ENCODE measurements at regions not wholly inside any gene's neighbourhood (a gene's known extent, or its start where the extent isn't known, plus 50 kb on each side); places are given as distances from the start of the nearest gene placed in this dataset.

- no peak for TF ChIP-seq CTCF (IDR thresholded peaks at IDR 0.05; ENCODE audit: low read depth, low read length)
- H3K4me3 ChIP-seq (ENCODE audit: low read depth, low read length) = no peak overlapping the region
Observed at GRCh38 chr14:34362641-34363251, 99.3 kb downstream of the SPTSSA start.

DNA sequence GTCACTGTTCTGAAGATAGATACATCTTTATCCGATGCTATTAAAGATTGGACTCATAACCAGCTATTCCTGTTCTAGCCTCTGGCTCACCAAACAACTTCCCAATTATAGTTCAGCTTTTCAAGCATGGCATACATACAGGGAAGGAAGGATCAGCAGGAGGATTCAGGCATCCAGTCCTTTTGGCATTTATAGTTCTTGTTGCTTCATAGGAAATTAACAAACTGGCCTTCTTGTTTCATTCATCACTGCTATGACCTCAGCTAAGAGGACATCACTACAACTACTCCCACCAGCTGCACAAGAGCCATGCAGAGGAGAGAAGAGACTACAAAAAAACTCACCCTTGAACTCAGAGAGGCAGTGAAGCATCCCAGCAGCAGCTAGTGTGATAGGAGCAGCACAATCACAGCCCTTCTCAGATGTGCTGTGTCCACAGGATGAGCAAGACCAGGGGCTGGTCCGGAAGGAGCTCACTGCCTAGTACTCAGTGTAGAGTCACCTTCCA is 100.5 kb downstream of the SPTSSA start:
- H3K4me3 ChIP-seq (ENCODE audit: low read depth, low read length) = no peak overlapping the region
- no peak for TF ChIP-seq CTCF (IDR thresholded peaks at IDR 0.05; ENCODE audit: low read depth, low read length)

DNA sequence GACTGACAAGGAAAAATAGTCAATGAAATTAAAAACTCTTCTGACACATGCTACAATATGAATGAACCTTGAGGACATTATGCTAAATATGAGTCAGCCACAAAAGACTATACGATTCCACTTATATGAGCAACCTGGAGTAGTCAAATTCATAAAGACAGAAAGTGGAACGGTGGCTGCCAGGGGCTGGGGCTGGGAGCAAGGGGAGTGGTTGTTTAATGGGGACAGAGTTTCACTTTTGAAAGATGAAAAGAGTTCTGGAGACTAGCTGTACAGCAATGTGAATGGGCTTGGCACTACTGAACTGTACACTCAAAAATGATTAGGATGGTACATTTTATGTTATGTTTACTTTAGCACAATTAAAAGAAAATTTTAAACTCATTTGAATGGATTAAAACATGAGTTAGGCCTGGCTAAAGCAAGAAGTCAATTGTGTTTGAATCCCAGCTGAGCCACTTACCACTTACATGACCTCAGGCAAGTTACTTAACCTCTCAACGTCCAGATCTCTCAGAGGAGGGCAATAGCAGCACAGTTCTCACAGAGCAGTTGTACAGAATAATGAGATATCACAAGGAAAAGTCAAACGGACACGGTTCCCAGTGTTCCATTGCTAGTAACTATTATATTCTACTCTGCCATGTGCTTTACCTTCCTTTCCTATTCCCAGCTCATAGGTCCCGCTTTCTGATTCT is 102.5 kb downstream of the SPTSSA start:
- no peak overlapping the region for H3K4me3 ChIP-seq (ENCODE audit: low read depth, low read length)
- no peak for TF ChIP-seq CTCF (IDR thresholded peaks at IDR 0.05; ENCODE audit: low read depth, low read length)

DNA sequence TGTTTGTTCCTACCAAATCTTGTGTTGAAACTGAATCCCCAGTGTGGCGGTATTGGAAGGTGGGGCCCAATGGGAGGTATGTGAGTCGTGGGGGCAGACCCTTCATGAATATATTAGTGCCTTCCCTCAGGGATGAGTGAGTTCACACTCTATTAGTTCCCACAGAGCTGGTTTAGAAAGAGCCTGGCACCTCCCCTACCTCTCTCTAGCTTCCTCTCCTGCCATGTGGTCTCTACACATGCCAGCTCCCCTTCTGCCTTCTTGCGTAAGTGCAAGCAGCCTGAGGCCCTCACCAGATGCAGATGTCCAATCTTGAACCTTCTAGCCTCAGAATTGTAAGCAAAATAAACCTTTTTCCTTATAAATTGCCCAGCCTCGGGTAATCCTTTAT is 105.8 kb downstream of the SPTSSA start:
- TF ChIP-seq CTCF (IDR thresholded peaks at IDR 0.05; ENCODE audit: low read depth, low read length) = no peak
- no peak overlapping the region for H3K4me3 ChIP-seq (ENCODE audit: low read depth, low read length)

DNA sequence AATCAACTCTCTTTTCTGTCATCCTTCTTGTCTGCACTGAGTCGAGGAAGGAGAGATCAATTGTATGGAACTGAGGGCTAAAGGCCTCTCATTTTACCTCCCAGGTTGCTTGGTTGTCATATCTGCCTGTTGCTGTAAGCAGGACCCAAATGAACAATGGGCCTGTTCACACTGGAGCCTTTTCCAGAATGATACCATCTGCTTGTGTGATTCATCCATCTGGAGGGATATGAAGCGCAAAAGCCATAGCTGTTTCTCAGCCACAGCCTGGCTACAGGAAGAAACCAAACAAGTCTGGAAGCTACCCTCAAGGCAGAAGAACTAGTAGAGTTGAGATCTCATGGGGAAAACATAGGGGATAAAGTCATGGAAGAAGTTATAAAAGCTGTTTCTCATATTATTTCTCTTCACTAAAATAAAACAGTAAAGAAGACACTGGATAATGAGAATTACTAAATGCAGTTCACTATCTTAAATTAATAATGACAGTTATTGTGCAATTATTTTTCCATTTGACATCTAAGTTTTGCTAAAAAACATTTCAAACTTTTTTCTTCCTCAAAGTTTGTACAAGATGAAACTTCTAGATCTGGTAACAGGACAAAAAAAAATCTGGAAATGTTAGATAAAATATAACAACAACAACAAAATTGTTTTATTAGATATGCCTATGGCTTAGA is 106.3 kb downstream of the SPTSSA start:
- no peak for TF ChIP-seq CTCF (IDR thresholded peaks at IDR 0.05; ENCODE audit: low read depth, low read length)
- H3K4me3 ChIP-seq (ENCODE audit: low read depth, low read length) = no peak overlapping the region

- no peak for TF ChIP-seq CTCF (IDR thresholded peaks at IDR 0.05; ENCODE audit: low read depth, low read length)
Observed at GRCh38 chr14:34354556-34354955, 107.5 kb downstream of the SPTSSA start.

DNA sequence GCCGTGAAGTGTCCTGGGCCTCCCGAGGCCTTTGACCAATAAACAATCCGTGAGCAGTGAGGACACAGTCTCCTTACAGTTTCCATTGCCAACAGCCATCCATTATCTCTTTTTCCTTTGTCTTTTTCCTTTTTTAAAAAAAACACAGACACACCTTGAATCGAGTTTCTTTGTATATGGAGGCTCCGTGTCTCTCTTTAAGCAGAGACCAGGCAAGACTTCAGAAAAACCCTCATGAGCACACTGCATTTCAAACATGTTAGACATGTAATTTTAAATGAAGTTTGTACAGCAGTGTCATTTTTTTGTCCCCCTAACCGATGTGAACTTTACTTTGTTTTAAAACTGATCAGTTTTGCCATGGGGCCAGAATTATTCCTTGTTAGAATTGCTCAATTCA is 111.1 kb downstream of the SPTSSA start:
- no peak for TF ChIP-seq CTCF (IDR thresholded peaks at IDR 0.05; ENCODE audit: low read depth, low read length)
- H3K4me3 ChIP-seq (ENCODE audit: low read depth, low read length) = no peak overlapping the region

More at GRCh38 chr14:34354556-34354955, 107.5 kb downstream of the SPTSSA start:
- no peak overlapping the region for H3K4me3 ChIP-seq (ENCODE audit: low read depth, low read length)
